A549 (cell line): ENCODE measurements at regions not wholly inside any gene's neighbourhood (a gene's known extent, or its start where the extent isn't known, plus 50 kb on each side); places are given as distances from the start of the nearest gene placed in this dataset.

Source experiments
- ATAC-seq, 2 experiments: fragments of 200-7000 bp in 1 of 2; fragments of >200 bp in 1 of 2; cut with Nextera tagmentation in 1 of 2; cut with Tn5 transposase in 1 of 2; 3 replicates each; pipeline versions ENCODE4 v1.8.0 to v1.9.1; 2018 to 2020; ENCODE audit warnings: mild to moderate bottlenecking in 1 of 2, moderate library complexity in 1 of 2
- CTCF ChIA-PET: fragments of 300-600 bp; sonication (Branson Sonifier 250); formaldehyde crosslinking; extraction: SDS; loops from one replicate; lab custom pipeline; 2021; ENCODE audit warnings: antibody characterized with exemption, inconsistent platforms; lab: Yijun Ruan, JAX
- POLR2A ChIA-PET: fragments of 350-600 bp; formaldehyde crosslinking; extraction: SDS; loops from one replicate; lab custom pipeline; 2021; ENCODE audit warnings: antibody characterized with exemption, inconsistent platforms; lab: Yijun Ruan, JAX
- DNase-seq, 2 experiments: peaks; one replicate each; pipeline versions ENCODE4 v3.0.0 to v3.0.0-alpha.2; 2011 to 2016; ENCODE audit warnings: low read depth in 1 of 2, low spot score in 1 of 2
- FAIRE-seq: peaks from 2 replicates; lab custom pipeline; 2011; peaks lifted over from hg19 to GRCh38; lab: Jason Lieb, UNC
- H3K27ac ChIP-seq, 2 experiments: fragments of >200 bp; sonication (Bioruptor Twin); formaldehyde crosslinking; 3 replicates each; pipeline ENCODE4 v1.5.1; 2016 to 2017
- H3K4me1 ChIP-seq: fragments of >200 bp; sonication (Bioruptor Twin); formaldehyde crosslinking; 3 replicates; pipeline ENCODE4 v1.6.1; 2016
- H3K4me2 ChIP-seq: fragments of >200 bp; sonication (Bioruptor Twin); formaldehyde crosslinking; 3 replicates; pipeline ENCODE4 v1.6.1; 2016
- H3K4me3 ChIP-seq: fragments of >200 bp; sonication (Bioruptor Twin); formaldehyde crosslinking; 3 replicates; pipeline ENCODE4 v1.5.1; 2016
- H3K9me3 ChIP-seq: fragments of >200 bp; sonication (Bioruptor Twin); formaldehyde crosslinking; 3 replicates; pipeline ENCODE4 v1.6.1; 2016
- CBX8 ChIP-seq: fragments of 200-600 bp; sonication (generic); IDR thresholded peaks from 2 replicates; pipeline ENCODE4 v1.6.1; 2016
- CEBPB ChIP-seq, 2 experiments: fragments of >200 bp in 1 of 2; sonication (Bioruptor Twin) in 1 of 2; formaldehyde crosslinking in 1 of 2; IDR thresholded peaks; 2 replicates each; pipeline ENCODE4 v1.6.1; 2012 to 2016
- CHD2 ChIP-seq: fragments of 150-350 bp; IDR thresholded peaks from 2 replicates; pipeline ENCODE4 v1.6.1; 2014; ENCODE audit warnings: low read length; ENCODE audit not compliant: partially characterized antibody
- E2F6 ChIP-seq: IDR thresholded peaks from 2 replicates; pipeline ENCODE4 v1.6.1; 2012; ENCODE audit warnings: low read depth, borderline replicate concordance
- EHF ChIP-seq: fragments of 250-450 bp; sonication (Bioruptor Pico); IDR thresholded peaks from 2 replicates; pipeline ENCODE4 v1.5.0; 2020; ENCODE audit warnings: mild to moderate bottlenecking
- EHMT2 ChIP-seq: fragments of 200-600 bp; sonication (generic); IDR thresholded peaks from 2 replicates; pipeline ENCODE4 v1.6.1; 2016; ENCODE audit warnings: antibody characterized with exemption, low read depth, mild to moderate bottlenecking, moderate library complexity
- ELK1 ChIP-seq: fragments of 150-350 bp; IDR thresholded peaks from 2 replicates; pipeline ENCODE4 v1.6.1; 2014; ENCODE audit warnings: low read depth, mild to moderate bottlenecking, low read length
- HMGXB4 ChIP-seq: fragments of 250-450 bp; sonication (Bioruptor Pico); IDR thresholded peaks from 2 replicates; pipeline ENCODE4 v1.5.0; 2021; ENCODE audit warnings: mild to moderate bottlenecking, moderate library complexity, borderline replicate concordance
- HOXB13 ChIP-seq: fragments of 250-450 bp; sonication (Bioruptor Pico); IDR thresholded peaks from 2 replicates; pipeline ENCODE4 v1.5.0; 2020; ENCODE audit warnings: low read depth, mild to moderate bottlenecking, moderate library complexity
- KDM5A ChIP-seq: fragments of 200-600 bp; sonication (generic); IDR thresholded peaks from 2 replicates; pipeline ENCODE4 v1.6.1; 2016; ENCODE audit warnings: antibody characterized with exemption, mild to moderate bottlenecking
- MAX ChIP-seq: IDR thresholded peaks from 2 replicates; pipeline ENCODE4 v1.6.1; 2012
- MYC ChIP-seq: IDR thresholded peaks from 2 replicates; pipeline ENCODE4 v1.6.1; 2012; ENCODE audit warnings: mild to moderate bottlenecking, inconsistent platforms, low read length, improper control_type of control experiment, borderline replicate concordance
- NFE2L2 ChIP-seq: fragments of 150-350 bp; conservative IDR thresholded peaks from 2 replicates; pipeline ENCODE4 v1.6.1; 2014; ENCODE audit warnings: low read length
- POLR2A ChIP-seq: IDR thresholded peaks from 2 replicates; pipeline ENCODE4 v1.6.1; 2012; ENCODE audit warnings: mild to moderate bottlenecking, low read length
- RAD21 ChIP-seq, 2 experiments: fragments of >200 bp in 1 of 2; sonication (Bioruptor Twin) in 1 of 2; formaldehyde crosslinking in 1 of 2; IDR thresholded peaks in 1 of 2; conservative IDR thresholded peaks in 1 of 2; 2 replicates in 1 of 2; 3 replicates in 1 of 2; pipeline ENCODE4 v1.6.1; 2012 to 2018; ENCODE audit warnings: inconsistent platforms in 1 of 2
- RARB ChIP-seq: fragments of 250-450 bp; sonication (Bioruptor Pico); IDR thresholded peaks from 2 replicates; pipeline ENCODE4 v1.8.0; 2021; ENCODE audit warnings: mild to moderate bottlenecking, moderate library complexity
- TFCP2L1 ChIP-seq: fragments of 250-450 bp; sonication (Bioruptor Pico); IDR thresholded peaks from 2 replicates; pipeline ENCODE4 v1.5.0; 2021; ENCODE audit warnings: mild to moderate bottlenecking
- ZC3H11A ChIP-seq: fragments of 450-650 bp; IDR thresholded peaks from 2 replicates; pipeline ENCODE4 v1.6.1; 2014; ENCODE audit warnings: antibody characterized with exemption, mild to moderate bottlenecking
- ZFP36 ChIP-seq: fragments of 450-650 bp; IDR thresholded peaks from 2 replicates; pipeline ENCODE4 v1.6.1; 2014; ENCODE audit warnings: borderline replicate concordance; ENCODE audit not compliant: partially characterized antibody
- ZNF302 ChIP-seq: fragments of 250-450 bp; sonication (Bioruptor Pico); IDR thresholded peaks from 2 replicates; pipeline ENCODE4 v1.9.0; 2021; ENCODE audit warnings: inconsistent platforms, mild to moderate bottlenecking, moderate library complexity
- ZSCAN20 ChIP-seq: fragments of 250-450 bp; sonication (Bioruptor Pico); IDR thresholded peaks from 2 replicates; pipeline ENCODE4 v1.8.0; 2022; ENCODE audit warnings: mild to moderate bottlenecking, moderate library complexity
- WGBS: methylation state at CpG from one replicate; pipeline ENCODE4 v1.1.6; 2017; ENCODE audit errors: missing lambda C conversion rate; 5-methylcytosine and 5-hydroxymethylcytosine counted together

- H3K27ac ChIP-seq, result 0 out of 6 replicates have a peak overlapping the region, but pooled peaks of 1 of the 2 experiments have one; percentile 33
- no peak for FAIRE-seq
Measured at GRCh38 chr4:42302348-42302747, 94.9 kb upstream of the SHISA3 start.

GRCh38 chr4:42306221-42307109 is 90.8 kb upstream of the SHISA3 start:
- TF ChIP-seq KDM5A (no peak), ZNF302 (CRISPR knock-in tag) (no peak), HOXB13 (CRISPR knock-in tag) (no peak), CBX8 (no peak), ELK1 (no peak), POLR2A (no peak), TFCP2L1 (no peak), NFE2L2 (no peak), ZC3H11A (no peak), HMGXB4 (CRISPR knock-in tag) (no peak), CHD2 (no peak), ZSCAN20 (no peak), EHF (CRISPR knock-in tag) (no peak)
- TF ChIP-seq, all 56 proteins: peak for 0
- ATAC-seq, result no peak
- ChIA-PET CTCF (interaction anchor here (0.6 kb wide), 1 partner anchor 19 kb away, joined by 3 read pairs; no protein-coding TSS in a partner anchor), POLR2A (no interaction called here)
- no peak for FAIRE-seq
- no peaks in the 10 kb centered on the region for H3K9me3 ChIP-seq
- no peaks in the 10 kb centered on the region for H3K4me1 ChIP-seq
- WGBS, result 22% methylated on average over 9 of the region's 11 CpGs
- H3K4me3 ChIP-seq, result no peak overlapping the region
- no peak overlapping the region for H3K4me2 ChIP-seq
- no peak overlapping the region for H3K27ac ChIP-seq
- no peak for DNase-seq

More at GRCh38 chr4:42302348-42302747, 94.9 kb upstream of the SHISA3 start:
- TF ChIP-seq ZFP36, result no peak
- peak; percentile 54 to 80; a peak in 3 of 4 replicates for TF ChIP-seq CEBPB (IDR thresholded peaks at IDR 0.05)
- no peak for TF ChIP-seq MYC
- TF ChIP-seq RAD21 (conservative IDR thresholded peaks at IDR 0.05 in 1 of 2, IDR thresholded peaks at IDR 0.05 in 1 of 2), result peak in 1 of 2 experiments; percentile 20; a peak in 1 of 5 replicates
- H3K4me3 ChIP-seq, result no peak overlapping the region
- H3K9me3 ChIP-seq, result no peaks in the 10 kb centered on the region
- POLR2A ChIA-PET, result no interaction called here
- WGBS, result 10% methylated on average over 4 of the region's 4 CpGs
- CTCF ChIA-PET, result no interaction called here
- H3K4me2 ChIP-seq, result no peak overlapping the region
- peak in 1 of 2 experiments; percentile 21 for DNase-seq
- peak in 1 of 2 experiments; percentile 65; a peak in 2 of 6 replicates for ATAC-seq
- no peaks in the 10 kb centered on the region for H3K4me1 ChIP-seq

GRCh38 chr4:42308247-42308646 is 89.0 kb upstream of the SHISA3 start:
- no peak for TF ChIP-seq MAX
- no peak for TF ChIP-seq EHF (CRISPR knock-in tag)
- no peak for TF ChIP-seq KDM5A
- TF ChIP-seq E2F6, result no peak
- no peak for TF ChIP-seq EHMT2
- no peak for TF ChIP-seq RARB (CRISPR knock-in tag)
- DNase-seq (no peak), ATAC-seq (no peak), FAIRE-seq (no peak)
- H3K4me2 ChIP-seq, result no peak overlapping the region
- H3K9me3 ChIP-seq, result no peaks in the 10 kb centered on the region
- H3K27ac ChIP-seq, result no peak overlapping the region
- POLR2A ChIA-PET, result no interaction called here
- CTCF ChIA-PET, result interaction anchor here (1.0 kb wide), 1 partner anchor 212 kb away, joined by 3 read pairs; no protein-coding TSS in a partner anchor
- H3K4me3 ChIP-seq, result no peak overlapping the region
- no peaks in the 10 kb centered on the region for H3K4me1 ChIP-seq
- WGBS, result 29% methylated on average over 3 of the region's 3 CpGs
